NCI-H526 (cell line): ENCODE measurements at regions not wholly inside any gene's neighbourhood (a gene's known extent, or its start where the extent isn't known, plus 50 kb on each side); places are given as distances from the start of the nearest gene placed in this dataset.

Experiments used
- DNase-seq, 2 experiments: peaks; one replicate each; lab custom pipeline; 2025; lab: John Stamatoyannopoulos, UW

GRCh38 chr4:130335417-130336194, 1239.7 kb downstream of the C4orf33 start:
- DNase-seq = no peak

GRCh38 chr4:130336585-130337217, 1240.7 kb downstream of the C4orf33 start:
- DNase-seq = peak in 1 of 2 experiments; percentile 43

- no peak for DNase-seq
Observed at GRCh38 chr4:130338851-130339250, 1242.9 kb downstream of the C4orf33 start.

- no peak for DNase-seq
Observed at GRCh38 chr4:130349745-130350144, 1253.8 kb downstream of the C4orf33 start.

- DNase-seq = no peak
Observed at GRCh38 chr4:130356873-130357272, 1260.9 kb downstream of the C4orf33 start.

GRCh38 chr4:130359542-130359941, 1263.6 kb downstream of the C4orf33 start:
- DNase-seq = peak in 1 of 2 experiments; percentile 2

- no peak for DNase-seq
Observed at GRCh38 chr4:130361616-130362015, 1265.7 kb downstream of the C4orf33 start.

- no peak for DNase-seq
Observed at GRCh38 chr4:130368668-130369067, 1272.7 kb downstream of the C4orf33 start.

- DNase-seq = no peak
Observed at GRCh38 chr4:130393231-130393630, 1297.3 kb downstream of the C4orf33 start.

- DNase-seq = no peak
Observed at GRCh38 chr4:130393642-130394041, 1297.7 kb downstream of the C4orf33 start.

GRCh38 chr4:130395871-130396270, 1299.9 kb downstream of the C4orf33 start:
- DNase-seq = no peak

- no peak for DNase-seq
Observed at GRCh38 chr4:130403221-130403620, 1307.3 kb downstream of the C4orf33 start.

- DNase-seq = no peak
Observed at GRCh38 chr4:130416228-130416627, 1320.3 kb downstream of the C4orf33 start.

GRCh38 chr4:130419211-130419975, 1323.4 kb downstream of the C4orf33 start:
- no peak for DNase-seq

GRCh38 chr4:130422261-130422660, 1326.3 kb downstream of the C4orf33 start:
- DNase-seq = no peak

GRCh38 chr4:130424211-130424610, 1328.3 kb downstream of the C4orf33 start:
- no peak for DNase-seq

GRCh38 chr4:130432289-130432688, 1336.3 kb downstream of the C4orf33 start:
- DNase-seq = no peak

- DNase-seq = no peak
Observed at GRCh38 chr4:130449741-130450140, 1353.8 kb downstream of the C4orf33 start.

GRCh38 chr4:130468340-130468739, 1372.4 kb downstream of the C4orf33 start:
- no peak for DNase-seq

GRCh38 chr4:130478406-130478805, 1382.5 kb downstream of the C4orf33 start:
- DNase-seq = no peak

GRCh38 chr4:130479020-130479419, 1383.1 kb downstream of the C4orf33 start:
- DNase-seq = no peak

- DNase-seq = no peak
Observed at GRCh38 chr4:130479674-130480073, 1383.7 kb downstream of the C4orf33 start.

- DNase-seq = no peak
Observed at GRCh38 chr4:130484826-130485225, 1388.9 kb downstream of the C4orf33 start.
